ENCODE measurements at regions not wholly inside any gene's neighbourhood (a gene's known extent, or its start where the extent isn't known, plus 50 kb on each side); places are given as distances from the start of the nearest gene placed in this dataset.

DNA sequence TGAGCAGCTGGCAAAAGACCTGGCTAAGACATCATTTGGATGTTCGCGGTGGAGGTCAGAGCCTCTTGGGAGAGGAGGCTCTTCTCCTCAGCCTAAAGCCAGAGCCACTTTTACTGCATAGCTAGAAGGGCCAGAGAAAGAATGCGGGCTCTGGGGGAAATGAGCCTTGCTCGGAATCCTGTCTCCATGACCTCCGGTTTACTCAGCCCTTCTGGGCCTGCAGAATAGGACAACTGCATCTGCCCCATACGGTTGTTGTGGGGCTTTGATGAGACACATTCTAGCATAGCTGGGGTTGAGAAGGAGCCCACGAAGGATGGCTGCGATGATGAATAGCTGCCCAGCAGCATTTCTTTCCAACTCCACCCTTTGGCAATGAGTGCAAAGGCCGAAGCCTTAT, 115.0 kb upstream of the SLC22A23 start:
- no peak for TF ChIP-seq CTCF (conservative IDR thresholded peaks at IDR 0.05; ENCODE audit: low read length)
- no peak for TF ChIP-seq EZH2phosphoT487 (IDR thresholded peaks at IDR 0.05; ENCODE audit: borderline replicate concordance)
